IMR-90 (cell line): ENCODE measurements at regions not wholly inside any gene's neighbourhood (a gene's known extent, or its start where the extent isn't known, plus 50 kb on each side); places are given as distances from the start of the nearest gene placed in this dataset.

Experiments used
- CEBPB ChIP-seq: IDR thresholded peaks from 2 replicates; pipeline ENCODE4 v1.6.1; 2012; ENCODE audit warnings: low read depth, low read length, improper control_type of control experiment
- CHD1 ChIP-seq: IDR thresholded peaks from 2 replicates; pipeline ENCODE4 v1.6.1; 2012; ENCODE audit warnings: low read depth, low read length, improper control_type of control experiment
- MAFK ChIP-seq: IDR thresholded peaks from 2 replicates; pipeline ENCODE4 v1.6.1; 2012; ENCODE audit warnings: low read depth, low read length, improper control_type of control experiment
- MXI1 ChIP-seq: IDR thresholded peaks from 2 replicates; pipeline ENCODE4 v1.6.1; 2012; ENCODE audit warnings: low read depth, mild to moderate bottlenecking, low read length, moderate library complexity, borderline replicate concordance
- NFE2L2 ChIP-seq: fragments of 150-350 bp; IDR thresholded peaks from 2 replicates; pipeline ENCODE4 v1.6.1; 2016; ENCODE audit warnings: low read depth, mild to moderate bottlenecking, low read length
- POLR2A ChIP-seq: IDR thresholded peaks from 2 replicates; pipeline ENCODE4 v1.6.1; 2012; ENCODE audit warnings: mild to moderate bottlenecking, low read depth, low read length
- SMC3 ChIP-seq: fragments of 150-350 bp; IDR thresholded peaks from 2 replicates; pipeline ENCODE4 v1.6.1; 2016; ENCODE audit warnings: low read depth, mild to moderate bottlenecking, antibody characterized with exemption, low read length, moderate library complexity
- USF2 ChIP-seq: fragments of 150-350 bp; IDR thresholded peaks from 2 replicates; pipeline ENCODE4 v1.6.1; 2017; ENCODE audit warnings: mild to moderate bottlenecking, antibody characterized with exemption, low read length, low read depth
- TF ChIP-seq, protein P1 (sequence below): conservative IDR thresholded peaks from 2 replicates; pipeline ENCODE4 v1.5.1; 2012; ENCODE audit warnings: mild to moderate bottlenecking, low read depth, low read length, improper control_type of control experiment

DNA sequence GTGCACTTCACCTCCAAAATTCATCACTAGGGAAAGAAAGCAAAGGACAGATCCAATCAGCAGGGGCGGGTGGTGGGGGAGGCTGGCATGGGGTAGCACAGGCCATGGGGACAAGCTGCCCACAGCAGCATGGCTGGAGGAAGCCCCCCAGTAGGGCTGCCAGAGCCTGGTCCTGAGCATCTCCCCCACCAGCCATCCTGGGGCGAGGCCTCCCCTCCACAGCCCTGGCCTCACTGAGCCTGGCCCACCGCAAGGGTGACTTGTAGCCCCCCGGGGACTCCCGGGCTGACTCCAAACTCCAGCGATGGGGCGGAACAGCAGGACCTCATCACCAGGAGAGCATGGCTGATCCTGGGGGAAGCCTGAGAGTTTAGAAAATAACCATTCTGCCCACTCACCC lies 92.4 kb upstream of the TCERG1L start:
- TF ChIP-seq, protein P1, sequence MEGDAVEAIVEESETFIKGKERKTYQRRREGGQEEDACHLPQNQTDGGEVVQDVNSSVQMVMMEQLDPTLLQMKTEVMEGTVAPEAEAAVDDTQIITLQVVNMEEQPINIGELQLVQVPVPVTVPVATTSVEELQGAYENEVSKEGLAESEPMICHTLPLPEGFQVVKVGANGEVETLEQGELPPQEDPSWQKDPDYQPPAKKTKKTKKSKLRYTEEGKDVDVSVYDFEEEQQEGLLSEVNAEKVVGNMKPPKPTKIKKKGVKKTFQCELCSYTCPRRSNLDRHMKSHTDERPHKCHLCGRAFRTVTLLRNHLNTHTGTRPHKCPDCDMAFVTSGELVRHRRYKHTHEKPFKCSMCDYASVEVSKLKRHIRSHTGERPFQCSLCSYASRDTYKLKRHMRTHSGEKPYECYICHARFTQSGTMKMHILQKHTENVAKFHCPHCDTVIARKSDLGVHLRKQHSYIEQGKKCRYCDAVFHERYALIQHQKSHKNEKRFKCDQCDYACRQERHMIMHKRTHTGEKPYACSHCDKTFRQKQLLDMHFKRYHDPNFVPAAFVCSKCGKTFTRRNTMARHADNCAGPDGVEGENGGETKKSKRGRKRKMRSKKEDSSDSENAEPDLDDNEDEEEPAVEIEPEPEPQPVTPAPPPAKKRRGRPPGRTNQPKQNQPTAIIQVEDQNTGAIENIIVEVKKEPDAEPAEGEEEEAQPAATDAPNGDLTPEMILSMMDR, result no peak
- TF ChIP-seq CEBPB (no peak), NFE2L2 (no peak), SMC3 (no peak), MAFK (no peak), POLR2A (no peak), CHD1 (no peak), USF2 (no peak), MXI1 (no peak)
